GM08714 (cell line): ENCODE measurements at regions not wholly inside any gene's neighbourhood (a gene's known extent, or its start where the extent isn't known, plus 50 kb on each side); places are given as distances from the start of the nearest gene placed in this dataset.
"Not testable (repeated sequence)": the region's sequence is repeated elsewhere in the genome, so short reads cannot be mapped to it uniquely, and the experiment has no call there.

Experiments used
- H3K4me3 ChIP-seq: fragments of 200-500 bp; sonication (Bioruptor generic); 2 replicates; pipeline ENCODE4 v1.5.1; 2014; ENCODE audit warnings: mild to moderate bottlenecking, low read length, inconsistent platforms
- ZNF274 ChIP-seq: IDR thresholded peaks from 2 replicates; pipeline ENCODE4 v1.6.1; 2012; ENCODE audit warnings: mild to moderate bottlenecking, low read depth, low read length

DNA sequence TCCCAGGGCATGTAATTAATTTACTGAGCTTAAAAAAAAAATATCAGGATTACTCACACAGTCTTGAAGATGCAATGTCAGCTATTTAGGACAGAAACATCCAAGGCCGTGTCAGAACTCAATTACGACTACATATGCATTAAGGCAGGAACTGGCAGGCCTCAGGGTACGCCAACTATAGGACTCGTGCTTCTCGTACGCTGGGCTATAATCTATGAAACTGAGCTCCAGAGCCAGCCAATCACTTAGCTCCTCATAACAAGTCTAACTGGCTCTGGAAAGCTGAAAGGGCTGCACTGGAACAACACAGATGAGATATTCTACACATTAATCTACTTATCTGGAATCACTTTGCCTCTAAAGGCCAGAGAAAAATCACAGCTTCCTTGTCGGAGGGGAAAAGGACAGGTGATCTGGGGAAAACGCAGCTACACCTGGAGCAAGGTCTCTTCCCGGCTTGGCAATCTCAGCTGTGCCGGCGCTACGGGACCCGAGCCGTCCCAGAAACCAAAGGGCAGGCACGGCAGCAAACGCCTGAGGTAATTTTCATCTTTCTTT, 212.0 kb downstream of the DEPDC1B start:
- H3K4me3 ChIP-seq: no peak overlapping the region

DNA sequence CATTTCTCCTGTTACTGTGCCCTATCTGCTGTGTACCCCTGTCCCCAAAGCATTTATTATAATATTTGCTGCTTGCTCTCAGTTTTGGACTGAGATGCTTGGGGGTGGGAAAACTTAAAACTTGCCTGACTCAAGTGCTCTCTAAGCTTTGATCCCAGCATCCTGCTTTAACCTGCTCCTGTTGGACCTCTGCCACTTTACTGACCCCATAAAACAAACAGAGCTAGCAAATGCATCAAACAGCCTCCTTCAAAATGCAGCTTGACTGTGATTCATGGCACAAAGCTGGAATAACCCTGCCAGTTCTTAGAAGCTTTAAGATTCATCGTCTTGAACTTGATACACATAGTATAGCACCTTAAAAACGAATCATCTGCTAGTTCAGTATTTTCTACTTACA, 212.5 kb downstream of the DEPDC1B start:
- H3K4me3 ChIP-seq: no peak overlapping the region
- no peak for TF ChIP-seq ZNF274

More for the DNA sequence above, 212.0 kb downstream of the DEPDC1B start:
- TF ChIP-seq ZNF274: no peak

DNA sequence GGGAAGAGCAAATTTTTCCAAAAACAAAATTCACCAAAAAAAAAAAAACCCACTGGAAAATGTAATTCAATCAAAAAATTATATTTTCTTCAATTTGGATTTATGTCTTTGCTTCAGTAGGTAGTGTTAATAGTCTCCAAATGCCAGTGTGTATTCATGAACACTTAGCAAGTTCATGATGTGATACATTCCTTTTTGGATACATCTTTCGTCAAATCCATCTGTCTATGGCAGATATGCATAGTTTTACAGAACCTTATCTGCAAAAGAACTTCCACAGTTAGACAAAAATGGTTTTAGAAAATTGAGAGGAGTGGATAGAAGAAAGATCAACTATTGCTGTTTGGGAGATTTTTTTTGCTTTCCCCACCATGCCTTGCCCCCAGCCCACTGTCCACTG, 214.6 kb downstream of the DEPDC1B start:
- H3K4me3 ChIP-seq: no peak overlapping the region
- no peak for TF ChIP-seq ZNF274

DNA sequence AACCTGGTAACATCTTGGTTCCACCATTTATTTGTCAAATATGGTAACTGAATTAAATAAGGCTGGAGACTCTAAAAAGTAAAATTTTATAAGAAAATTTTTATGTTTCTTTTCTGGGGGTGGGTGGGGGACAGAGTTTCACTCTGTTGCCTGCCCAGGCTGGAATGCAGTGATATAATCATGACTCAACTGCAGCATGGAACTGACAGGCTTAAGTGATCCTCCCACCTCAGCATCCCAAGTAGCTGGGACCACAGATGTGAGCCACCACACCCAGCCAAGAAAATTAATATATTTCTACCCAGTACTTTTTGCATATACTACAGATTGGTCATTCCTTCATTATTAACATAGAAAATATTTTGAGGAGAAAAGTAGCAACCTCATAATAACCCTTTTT, 216.9 kb downstream of the DEPDC1B start:
- no peak for TF ChIP-seq ZNF274
- H3K4me3 ChIP-seq: no peak overlapping the region

DNA sequence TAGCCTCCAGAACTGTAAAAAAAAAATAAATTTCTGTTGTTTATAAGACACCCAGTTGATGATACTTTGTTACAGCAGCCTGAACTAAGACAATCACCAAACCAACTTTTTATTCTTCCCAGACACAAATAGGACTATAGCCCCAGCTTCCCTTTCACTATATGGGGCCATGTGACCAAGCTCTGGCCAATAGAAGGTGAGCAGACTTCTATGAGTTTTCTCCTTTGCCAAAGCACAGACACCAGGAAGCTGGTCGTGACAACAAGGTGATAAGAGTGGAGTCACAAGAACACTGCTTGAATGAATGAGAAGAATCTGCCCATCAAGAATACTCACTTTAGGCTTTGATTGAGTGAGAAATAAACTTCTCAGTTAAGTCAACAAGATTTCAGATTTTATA, 217.7 kb downstream of the DEPDC1B start:
- H3K4me3 ChIP-seq: no peak overlapping the region
- TF ChIP-seq ZNF274: no peak

DNA sequence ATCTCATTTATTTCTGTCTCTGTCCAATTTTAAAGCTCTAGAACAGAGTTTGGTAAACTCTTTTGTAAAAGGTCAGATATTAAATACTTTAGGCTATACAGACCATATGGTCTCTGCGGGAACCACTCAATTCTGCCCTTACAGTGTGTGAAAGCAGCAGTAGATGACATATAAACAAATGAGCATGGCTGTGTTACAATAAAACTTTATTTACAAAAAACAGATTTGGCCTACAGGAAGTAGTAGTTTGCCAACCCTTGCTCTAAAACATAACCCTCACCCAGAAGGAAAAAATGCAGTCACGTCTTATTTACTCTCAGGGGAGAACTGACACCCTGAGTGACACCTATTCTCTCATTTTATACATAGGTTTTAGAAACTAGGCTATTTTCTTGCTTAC, 220.4 kb downstream of the DEPDC1B start:
- H3K4me3 ChIP-seq: no peak overlapping the region
- no peak for TF ChIP-seq ZNF274

DNA sequence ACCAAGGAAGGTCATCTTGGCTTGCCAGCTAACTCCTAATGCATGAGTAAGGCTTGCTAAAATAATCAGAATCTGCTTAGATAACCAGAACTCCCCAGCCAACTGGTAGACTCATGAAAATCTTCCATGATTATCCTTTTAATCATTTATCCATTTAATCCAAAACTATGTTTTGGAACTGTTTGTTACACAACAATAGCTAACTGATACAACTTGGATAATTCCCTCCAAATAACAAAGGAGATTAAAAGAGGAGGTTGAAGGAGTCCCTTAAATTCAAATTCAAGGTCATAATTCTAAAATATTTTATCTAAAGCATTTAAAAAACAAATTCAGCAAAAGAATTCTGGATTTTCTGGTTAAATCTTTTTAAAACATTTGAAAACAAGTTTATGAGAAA, 222.1 kb downstream of the DEPDC1B start:
- no peak for TF ChIP-seq ZNF274
- no peak overlapping the region for H3K4me3 ChIP-seq

DNA sequence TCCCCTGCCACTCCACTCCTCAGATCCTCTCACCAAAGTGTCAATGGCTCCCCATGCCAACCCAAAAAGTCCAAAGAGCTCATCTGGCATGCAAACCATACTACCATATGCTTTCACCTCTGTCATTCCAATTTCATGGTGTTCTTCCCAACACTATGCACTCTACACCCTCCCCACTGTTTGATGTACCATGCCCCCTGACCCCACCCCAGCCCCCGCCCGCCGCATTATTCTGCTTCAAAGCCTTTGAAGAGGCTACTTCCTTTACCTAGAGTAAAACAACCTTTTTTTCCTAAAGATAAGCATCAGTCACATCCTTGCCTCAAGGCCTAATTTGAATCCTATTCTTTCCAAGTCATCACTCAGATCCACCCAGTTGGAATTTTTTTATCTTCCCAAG, 226.3 kb downstream of the DEPDC1B start:
- TF ChIP-seq ZNF274: no peak

DNA sequence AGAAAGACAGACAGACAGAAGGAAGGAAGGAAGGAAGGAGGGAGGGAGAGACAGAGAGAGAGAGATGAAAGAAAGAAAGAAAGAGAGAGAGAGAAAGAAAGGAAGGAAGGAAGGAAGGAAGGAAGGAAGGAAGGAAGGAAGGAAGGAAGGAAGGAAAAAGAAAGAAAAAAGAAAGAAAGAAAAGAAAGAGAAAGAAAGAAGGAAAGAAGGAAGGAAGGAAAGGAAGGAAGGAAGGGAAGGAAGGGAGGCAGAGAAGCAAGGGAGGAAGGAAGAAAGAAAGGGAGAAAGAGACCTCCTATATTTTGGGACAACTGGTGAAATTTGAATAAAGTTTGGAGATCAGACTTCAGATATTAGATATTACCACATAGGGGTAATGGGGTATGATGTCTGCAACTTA, 226.9 kb downstream of the DEPDC1B start:
- H3K4me3 ChIP-seq: not testable (repeated sequence)

More for the DNA sequence above, 226.3 kb downstream of the DEPDC1B start:
- no peak overlapping the region for H3K4me3 ChIP-seq

DNA sequence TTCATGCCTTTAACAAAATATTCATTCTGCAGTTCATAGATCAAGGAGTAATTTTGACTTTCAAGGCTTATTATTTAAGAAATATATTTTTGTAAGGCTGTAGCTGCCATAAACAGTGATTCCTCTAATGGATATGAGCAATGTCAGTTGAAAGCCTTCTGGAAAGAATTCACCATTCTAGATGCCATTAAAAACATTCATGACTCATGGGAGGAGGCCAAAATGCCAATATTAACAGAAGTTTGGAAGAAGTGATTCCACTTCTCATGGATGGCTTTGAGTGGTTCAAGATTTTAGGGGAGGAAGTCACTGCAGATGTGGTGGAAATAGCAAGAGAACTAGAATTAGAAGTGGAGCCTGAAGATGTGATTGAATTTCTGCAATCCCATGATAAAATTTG, 229.1 kb downstream of the DEPDC1B start:
- TF ChIP-seq ZNF274: no peak
- no peak overlapping the region for H3K4me3 ChIP-seq

DNA sequence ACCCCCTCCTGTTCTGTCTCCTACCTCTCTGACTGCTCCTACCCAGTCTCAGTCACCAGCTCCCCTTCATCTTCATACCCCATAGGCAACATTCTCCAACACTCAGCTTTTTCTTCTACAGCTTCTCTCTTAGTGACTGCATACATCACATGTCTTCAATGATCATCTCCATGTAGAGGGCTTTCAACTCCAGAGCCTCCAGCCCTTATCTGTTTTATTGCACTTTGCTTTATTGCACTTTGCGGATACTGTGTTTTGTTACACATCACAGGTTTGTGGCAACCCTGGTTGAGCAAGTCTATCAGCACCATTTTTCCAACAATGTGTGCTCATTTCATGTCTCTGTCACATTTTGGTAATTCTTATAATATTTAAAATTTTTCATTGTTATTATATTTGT, 230.7 kb downstream of the DEPDC1B start:
- no peak for TF ChIP-seq ZNF274

DNA sequence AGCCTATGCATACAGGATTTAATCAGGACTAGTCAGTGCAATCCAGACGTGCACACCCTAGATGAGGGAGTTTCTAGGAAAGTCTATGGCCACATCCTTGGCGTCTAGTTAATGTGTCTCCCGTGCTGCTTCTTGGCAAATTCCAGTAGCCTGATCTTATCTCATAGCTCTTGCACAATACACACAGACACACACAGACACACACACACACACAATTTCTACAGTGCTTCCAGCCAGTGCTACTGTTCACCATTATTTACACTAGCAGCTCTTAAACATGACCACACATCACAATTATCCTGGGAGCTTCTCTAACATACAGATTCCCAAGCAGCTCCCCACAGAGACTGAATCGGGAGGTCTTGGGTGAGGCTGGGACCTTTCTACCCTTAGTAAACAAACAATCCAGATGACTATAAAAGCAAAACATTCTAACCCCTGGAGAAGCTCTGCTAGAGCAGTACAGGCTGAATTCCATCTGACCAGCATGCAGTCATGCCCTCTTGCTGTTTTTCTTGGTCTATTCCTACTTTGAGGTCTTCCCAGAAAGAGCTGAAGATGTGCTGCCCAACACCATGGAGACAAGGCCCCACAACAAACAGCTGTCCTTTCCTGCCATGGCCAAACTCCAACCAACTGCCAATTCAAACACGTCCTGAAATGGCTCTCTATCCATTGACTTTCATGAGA, 236.6 kb downstream of the DEPDC1B start:
- no peak for TF ChIP-seq ZNF274
- H3K4me3 ChIP-seq: no peak overlapping the region

More for the DNA sequence above, 230.7 kb downstream of the DEPDC1B start:
- H3K4me3 ChIP-seq: no peak overlapping the region

DNA sequence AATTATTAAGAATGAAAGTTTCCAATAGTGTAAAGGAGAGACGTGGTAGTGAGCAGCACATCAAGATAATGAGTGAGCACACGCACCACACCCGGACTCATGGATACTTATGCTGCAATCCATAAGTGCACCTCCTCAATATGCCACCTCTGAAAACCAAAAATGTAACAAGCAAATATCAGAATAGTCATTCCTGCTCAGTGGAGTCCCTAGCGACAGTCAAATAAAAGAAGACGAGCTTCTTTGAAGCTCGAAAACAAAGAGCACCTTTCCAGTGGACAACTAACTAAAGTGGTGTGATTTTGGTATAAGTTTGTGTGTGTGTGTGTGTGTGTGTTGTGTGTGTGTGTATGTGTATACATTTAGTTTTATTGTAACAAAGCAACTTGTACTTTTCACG, 241.3 kb downstream of the DEPDC1B start:
- TF ChIP-seq ZNF274: no peak

DNA sequence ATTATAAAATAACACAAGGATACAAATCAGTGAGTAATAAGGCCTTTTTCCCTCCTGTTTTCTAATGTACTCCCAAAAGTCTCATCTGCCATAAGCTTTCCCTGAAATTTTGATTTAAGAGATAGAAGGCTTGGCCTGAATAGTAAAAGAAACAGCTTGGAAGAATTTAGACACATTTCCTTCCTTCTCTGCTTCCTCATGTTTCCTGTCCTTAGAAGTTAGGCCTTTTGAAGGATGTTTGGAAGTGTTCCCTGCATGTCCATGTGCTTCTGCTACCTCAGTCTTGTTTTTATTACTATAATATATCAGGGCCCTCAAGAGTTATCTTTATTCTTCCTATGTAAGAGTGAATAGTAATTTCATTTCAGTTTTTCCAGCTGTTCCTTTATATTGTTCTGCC, 242.7 kb downstream of the DEPDC1B start:
- TF ChIP-seq ZNF274: no peak
- H3K4me3 ChIP-seq: no peak overlapping the region

More for the DNA sequence above, 241.3 kb downstream of the DEPDC1B start:
- no peak overlapping the region for H3K4me3 ChIP-seq

DNA sequence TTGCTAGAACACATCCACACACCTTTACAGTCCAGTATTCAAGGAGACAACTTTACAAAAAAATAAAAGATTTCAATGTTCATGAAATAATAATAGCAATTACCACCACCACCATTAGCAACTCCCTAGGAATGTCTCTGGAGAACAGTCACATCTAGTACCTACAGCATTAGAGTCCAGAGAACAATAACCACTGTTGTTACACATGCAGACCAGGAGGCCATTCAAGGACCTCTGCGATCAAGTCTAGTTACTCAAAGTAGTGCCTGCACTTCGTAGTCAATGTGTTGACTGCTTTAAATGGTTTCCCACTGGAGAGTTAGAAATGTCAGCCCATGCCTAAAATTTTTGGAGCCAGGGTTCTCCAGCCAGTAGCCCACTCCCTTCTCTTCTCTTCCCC, 244.4 kb downstream of the DEPDC1B start:
- TF ChIP-seq ZNF274: no peak
- H3K4me3 ChIP-seq: no peak overlapping the region

DNA sequence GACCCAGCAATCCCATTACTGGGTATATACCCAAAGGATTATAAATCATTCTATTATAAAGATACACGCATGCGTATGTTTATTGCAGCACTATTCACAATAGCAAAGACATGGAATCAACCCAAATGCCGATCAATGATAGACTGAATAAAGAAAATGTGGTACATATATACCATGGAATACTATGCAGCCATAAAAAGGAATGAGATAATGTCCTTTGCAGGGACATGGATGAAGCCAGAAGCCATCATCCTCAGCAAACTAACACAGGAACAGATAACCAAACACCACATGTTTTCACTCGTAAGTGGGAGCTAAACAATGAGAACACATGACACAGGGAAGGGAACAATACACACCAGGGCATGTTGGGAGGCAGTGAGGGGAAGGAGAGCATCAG, 245.7 kb downstream of the DEPDC1B start:
- H3K4me3 ChIP-seq: not testable (repeated sequence)
